OCI-LY7 (cell line): ENCODE measurements at regions not wholly inside any gene's neighbourhood (a gene's known extent, or its start where the extent isn't known, plus 50 kb on each side); places are given as distances from the start of the nearest gene placed in this dataset.

Experiments used
- EZH2phosphoT487 ChIP-seq: fragments of 200-600 bp; sonication (generic); IDR thresholded peaks from 2 replicates; pipeline ENCODE4 v1.6.1; 2018; ENCODE audit warnings: low read depth, borderline replicate concordance, mild to moderate bottlenecking, mixed run types, antibody characterized with exemption, low read length, moderate library complexity, mixed read lengths
- TF ChIP-seq, protein P1 (sequence below): fragments of 200-600 bp; sonication (generic); conservative IDR thresholded peaks from 2 replicates; pipeline ENCODE4 v1.5.1; 2014; ENCODE audit warnings: mild to moderate bottlenecking, antibody characterized with exemption, low read length, moderate library complexity, mixed read lengths

DNA sequence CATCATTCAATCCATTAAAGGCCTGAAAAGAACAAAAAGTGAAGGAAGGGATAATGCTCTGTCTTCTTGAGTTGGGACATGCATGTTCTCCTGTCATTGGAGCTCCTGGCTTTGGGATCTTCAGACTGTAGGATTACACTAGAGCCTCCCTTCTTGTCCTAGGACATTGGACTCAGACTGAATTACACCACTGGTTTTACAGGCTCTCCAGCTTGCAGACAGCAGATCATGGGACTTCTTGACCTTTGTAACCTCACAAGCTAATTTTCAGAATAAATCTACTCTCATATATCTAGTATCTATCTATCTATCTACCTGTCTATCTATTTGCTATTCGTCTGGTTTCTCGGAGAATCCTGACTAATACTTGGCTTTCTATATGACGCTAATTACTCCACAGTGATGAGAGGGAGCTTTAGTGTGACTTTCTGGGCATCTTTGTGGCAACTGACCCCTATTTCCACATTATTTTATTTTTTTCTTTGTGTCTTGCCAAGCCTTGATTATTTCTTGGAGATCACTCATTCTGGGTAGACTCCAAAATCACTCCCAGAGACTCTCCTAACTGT is 151.9 kb upstream of the ZNF184 start:
- TF ChIP-seq, protein P1, sequence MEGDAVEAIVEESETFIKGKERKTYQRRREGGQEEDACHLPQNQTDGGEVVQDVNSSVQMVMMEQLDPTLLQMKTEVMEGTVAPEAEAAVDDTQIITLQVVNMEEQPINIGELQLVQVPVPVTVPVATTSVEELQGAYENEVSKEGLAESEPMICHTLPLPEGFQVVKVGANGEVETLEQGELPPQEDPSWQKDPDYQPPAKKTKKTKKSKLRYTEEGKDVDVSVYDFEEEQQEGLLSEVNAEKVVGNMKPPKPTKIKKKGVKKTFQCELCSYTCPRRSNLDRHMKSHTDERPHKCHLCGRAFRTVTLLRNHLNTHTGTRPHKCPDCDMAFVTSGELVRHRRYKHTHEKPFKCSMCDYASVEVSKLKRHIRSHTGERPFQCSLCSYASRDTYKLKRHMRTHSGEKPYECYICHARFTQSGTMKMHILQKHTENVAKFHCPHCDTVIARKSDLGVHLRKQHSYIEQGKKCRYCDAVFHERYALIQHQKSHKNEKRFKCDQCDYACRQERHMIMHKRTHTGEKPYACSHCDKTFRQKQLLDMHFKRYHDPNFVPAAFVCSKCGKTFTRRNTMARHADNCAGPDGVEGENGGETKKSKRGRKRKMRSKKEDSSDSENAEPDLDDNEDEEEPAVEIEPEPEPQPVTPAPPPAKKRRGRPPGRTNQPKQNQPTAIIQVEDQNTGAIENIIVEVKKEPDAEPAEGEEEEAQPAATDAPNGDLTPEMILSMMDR = no peak
- no peak for TF ChIP-seq EZH2phosphoT487
